ENCODE measurements at regions not wholly inside any gene's neighbourhood (a gene's known extent, or its start where the extent isn't known, plus 50 kb on each side); places are given as distances from the start of the nearest gene placed in this dataset.

DNA sequence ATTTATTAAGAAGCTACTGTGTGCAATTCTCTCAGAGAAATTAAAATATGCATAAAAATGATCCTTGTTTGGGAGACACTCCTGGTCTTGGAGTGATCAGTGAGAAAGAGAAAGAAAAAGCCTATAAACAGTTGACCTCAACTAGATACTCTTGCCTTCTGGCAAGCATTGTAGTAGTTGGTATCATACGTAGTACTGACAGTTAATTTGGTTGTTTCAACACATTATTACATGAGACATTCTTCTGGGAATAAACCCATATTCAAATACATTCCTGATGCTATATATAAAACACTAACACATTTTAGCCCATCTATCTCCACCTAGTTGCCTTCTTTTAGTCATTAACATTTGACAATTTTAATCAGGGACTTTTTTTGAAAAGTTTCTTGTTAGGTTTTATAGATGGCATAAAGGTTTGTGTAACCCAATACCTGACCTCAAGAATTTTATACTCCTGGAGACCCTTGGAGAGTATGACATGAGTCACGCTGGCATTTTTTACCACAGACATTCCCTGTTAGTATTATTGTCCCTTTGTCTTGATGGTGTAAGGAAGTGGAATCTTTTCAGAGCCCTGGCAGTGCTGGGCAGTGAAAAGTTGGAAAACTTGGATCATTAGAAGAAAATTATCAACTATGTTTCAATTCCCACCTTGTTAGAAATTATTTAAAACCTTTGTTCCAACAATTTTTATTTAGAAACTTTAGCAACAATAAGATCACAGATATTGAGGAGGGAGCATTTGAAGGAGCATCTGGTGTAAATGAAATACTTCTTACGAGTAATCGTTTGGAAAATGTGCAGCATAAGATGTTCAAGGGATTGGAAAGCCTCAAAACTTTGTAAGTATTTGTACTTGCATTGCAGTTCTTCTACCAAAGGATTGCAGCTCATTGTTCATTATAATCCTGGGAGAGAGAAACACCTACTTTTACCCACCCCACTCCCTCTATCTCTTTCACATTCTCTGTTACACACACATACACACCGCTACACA, 167.1 kb upstream of the PACRGL start:
- no peak overlapping the region for H3K4me3 Mint-ChIP-seq
- no peak overlapping the region for H3K27ac ChIP-seq (ENCODE audit: low read depth)
- no peaks in the 10 kb centered on the region for H3K36me3 ChIP-seq (ENCODE audit: insufficient read depth)
- ATAC-seq (no peak), DNase-seq (ENCODE audit: low spot score) (no peak)
- TF ChIP-seq EZH2phosphoT487 (IDR thresholded peaks at IDR 0.05; ENCODE audit: unreplicated experiment) (no peak), ZNF114 (CRISPR knock-in tag; IDR thresholded peaks at IDR 0.05) (no peak)
- TF ChIP-seq, protein P1, sequence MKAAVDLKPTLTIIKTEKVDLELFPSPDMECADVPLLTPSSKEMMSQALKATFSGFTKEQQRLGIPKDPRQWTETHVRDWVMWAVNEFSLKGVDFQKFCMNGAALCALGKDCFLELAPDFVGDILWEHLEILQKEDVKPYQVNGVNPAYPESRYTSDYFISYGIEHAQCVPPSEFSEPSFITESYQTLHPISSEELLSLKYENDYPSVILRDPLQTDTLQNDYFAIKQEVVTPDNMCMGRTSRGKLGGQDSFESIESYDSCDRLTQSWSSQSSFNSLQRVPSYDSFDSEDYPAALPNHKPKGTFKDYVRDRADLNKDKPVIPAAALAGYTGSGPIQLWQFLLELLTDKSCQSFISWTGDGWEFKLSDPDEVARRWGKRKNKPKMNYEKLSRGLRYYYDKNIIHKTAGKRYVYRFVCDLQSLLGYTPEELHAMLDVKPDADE (IDR thresholded peaks at IDR 0.05), result no peak
- TF ChIP-seq, protein P2, sequence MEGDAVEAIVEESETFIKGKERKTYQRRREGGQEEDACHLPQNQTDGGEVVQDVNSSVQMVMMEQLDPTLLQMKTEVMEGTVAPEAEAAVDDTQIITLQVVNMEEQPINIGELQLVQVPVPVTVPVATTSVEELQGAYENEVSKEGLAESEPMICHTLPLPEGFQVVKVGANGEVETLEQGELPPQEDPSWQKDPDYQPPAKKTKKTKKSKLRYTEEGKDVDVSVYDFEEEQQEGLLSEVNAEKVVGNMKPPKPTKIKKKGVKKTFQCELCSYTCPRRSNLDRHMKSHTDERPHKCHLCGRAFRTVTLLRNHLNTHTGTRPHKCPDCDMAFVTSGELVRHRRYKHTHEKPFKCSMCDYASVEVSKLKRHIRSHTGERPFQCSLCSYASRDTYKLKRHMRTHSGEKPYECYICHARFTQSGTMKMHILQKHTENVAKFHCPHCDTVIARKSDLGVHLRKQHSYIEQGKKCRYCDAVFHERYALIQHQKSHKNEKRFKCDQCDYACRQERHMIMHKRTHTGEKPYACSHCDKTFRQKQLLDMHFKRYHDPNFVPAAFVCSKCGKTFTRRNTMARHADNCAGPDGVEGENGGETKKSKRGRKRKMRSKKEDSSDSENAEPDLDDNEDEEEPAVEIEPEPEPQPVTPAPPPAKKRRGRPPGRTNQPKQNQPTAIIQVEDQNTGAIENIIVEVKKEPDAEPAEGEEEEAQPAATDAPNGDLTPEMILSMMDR (conservative IDR thresholded peaks at IDR 0.05; ENCODE audit: low read depth in 2 of 2), result no peak
- TF ChIP-seq, protein P3, sequence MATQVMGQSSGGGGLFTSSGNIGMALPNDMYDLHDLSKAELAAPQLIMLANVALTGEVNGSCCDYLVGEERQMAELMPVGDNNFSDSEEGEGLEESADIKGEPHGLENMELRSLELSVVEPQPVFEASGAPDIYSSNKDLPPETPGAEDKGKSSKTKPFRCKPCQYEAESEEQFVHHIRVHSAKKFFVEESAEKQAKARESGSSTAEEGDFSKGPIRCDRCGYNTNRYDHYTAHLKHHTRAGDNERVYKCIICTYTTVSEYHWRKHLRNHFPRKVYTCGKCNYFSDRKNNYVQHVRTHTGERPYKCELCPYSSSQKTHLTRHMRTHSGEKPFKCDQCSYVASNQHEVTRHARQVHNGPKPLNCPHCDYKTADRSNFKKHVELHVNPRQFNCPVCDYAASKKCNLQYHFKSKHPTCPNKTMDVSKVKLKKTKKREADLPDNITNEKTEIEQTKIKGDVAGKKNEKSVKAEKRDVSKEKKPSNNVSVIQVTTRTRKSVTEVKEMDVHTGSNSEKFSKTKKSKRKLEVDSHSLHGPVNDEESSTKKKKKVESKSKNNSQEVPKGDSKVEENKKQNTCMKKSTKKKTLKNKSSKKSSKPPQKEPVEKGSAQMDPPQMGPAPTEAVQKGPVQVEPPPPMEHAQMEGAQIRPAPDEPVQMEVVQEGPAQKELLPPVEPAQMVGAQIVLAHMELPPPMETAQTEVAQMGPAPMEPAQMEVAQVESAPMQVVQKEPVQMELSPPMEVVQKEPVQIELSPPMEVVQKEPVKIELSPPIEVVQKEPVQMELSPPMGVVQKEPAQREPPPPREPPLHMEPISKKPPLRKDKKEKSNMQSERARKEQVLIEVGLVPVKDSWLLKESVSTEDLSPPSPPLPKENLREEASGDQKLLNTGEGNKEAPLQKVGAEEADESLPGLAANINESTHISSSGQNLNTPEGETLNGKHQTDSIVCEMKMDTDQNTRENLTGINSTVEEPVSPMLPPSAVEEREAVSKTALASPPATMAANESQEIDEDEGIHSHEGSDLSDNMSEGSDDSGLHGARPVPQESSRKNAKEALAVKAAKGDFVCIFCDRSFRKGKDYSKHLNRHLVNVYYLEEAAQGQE (IDR thresholded peaks at IDR 0.05; ENCODE audit: unreplicated experiment), result no peak
- no peaks in the 10 kb centered on the region for H3K27me3 Mint-ChIP-seq (ENCODE audit: insufficient read depth, low read depth, poor library complexity)
- H3F3A ChIP-seq (replicated peaks; ENCODE audit: low read depth), result no peaks in the 10 kb centered on the region
- H3K36me3 Mint-ChIP-seq (ENCODE audit: low read depth), result peaks cover 5% of the 10 kb centered on the region; the same call in 1 of the 3 replicates
- H3K4me2 ChIP-seq, result no peak overlapping the region
- no peak overlapping the region for H3K4me3 ChIP-seq
- no peak overlapping the region for H3K27ac Mint-ChIP-seq
- H3K27me3 ChIP-seq (ENCODE audit: insufficient read depth), result no peaks in the 10 kb centered on the region
- H3K4me1 ChIP-seq (ENCODE audit: insufficient read depth), result no peaks in the 10 kb centered on the region
- no peaks in the 10 kb centered on the region for H3K79me2 ChIP-seq (replicated peaks; ENCODE audit: insufficient read depth)
- no peaks in the 10 kb centered on the region for H3K4me1 Mint-ChIP-seq
- H4K20me1 ChIP-seq (replicated peaks; ENCODE audit: insufficient read depth), result no peaks in the 10 kb centered on the region
- no peak overlapping the region for H2AFZ ChIP-seq
- H3K9me3 Mint-ChIP-seq, result no peaks in the 10 kb centered on the region; the same call in 2 of the 3 replicates
- no peaks in the 10 kb centered on the region for H3K9me2 ChIP-seq (ENCODE audit: insufficient read depth)

DNA sequence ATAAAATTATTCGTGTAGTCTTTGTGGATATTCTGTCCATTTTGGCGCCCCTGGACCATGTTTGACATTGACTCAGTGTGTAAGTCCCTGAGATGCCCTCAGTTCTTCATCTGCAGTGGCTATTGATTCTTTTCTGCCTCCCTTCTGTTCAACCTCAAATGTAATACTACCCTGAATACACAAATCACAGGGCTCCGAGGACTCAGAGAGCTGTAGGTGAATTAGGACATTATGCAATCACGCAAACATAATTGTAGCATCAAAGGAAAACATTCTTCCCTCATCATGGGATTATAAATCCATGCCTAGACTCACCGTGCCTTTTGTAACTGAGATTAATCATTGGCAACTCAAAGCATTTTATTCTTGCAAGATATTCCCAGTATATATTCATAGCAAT, 161.4 kb upstream of the PACRGL start:
- H4K20me1 ChIP-seq (replicated peaks; ENCODE audit: insufficient read depth), result no peaks in the 10 kb centered on the region
- no peak overlapping the region for H2AFZ ChIP-seq
- no peaks in the 10 kb centered on the region for H3K79me2 ChIP-seq (replicated peaks; ENCODE audit: insufficient read depth)
- no peak for ATAC-seq
- Mint-ChIP-seq H3K27ac (no peak overlapping the region), H3K27me3 (ENCODE audit: insufficient read depth, low read depth, poor library complexity) (no peaks in the 10 kb centered on the region), H3K36me3 (ENCODE audit: low read depth) (peaks cover 2% of the 10 kb centered on the region; the same call in 1 of the 3 replicates), H3K4me1 (no peaks in the 10 kb centered on the region), H3K4me3 (no peak overlapping the region), H3K9me3 (no peaks in the 10 kb centered on the region; the same call in 2 of the 3 replicates)
- H3K4me2 ChIP-seq, result no peak overlapping the region
- no peaks in the 10 kb centered on the region for H3K36me3 ChIP-seq (ENCODE audit: insufficient read depth)
- no peak overlapping the region for H3K4me3 ChIP-seq
- DNase-seq (ENCODE audit: low spot score), result no peak
- H3K27ac ChIP-seq (ENCODE audit: low read depth), result no peak overlapping the region
- H3K9me2 ChIP-seq (ENCODE audit: insufficient read depth), result no peaks in the 10 kb centered on the region
- no peaks in the 10 kb centered on the region for H3F3A ChIP-seq (replicated peaks; ENCODE audit: low read depth)
- H3K27me3 ChIP-seq (ENCODE audit: insufficient read depth), result no peaks in the 10 kb centered on the region
- no peaks in the 10 kb centered on the region for H3K4me1 ChIP-seq (ENCODE audit: insufficient read depth)
- TF ChIP-seq, protein P1 (IDR thresholded peaks at IDR 0.05), result no peak
- TF ChIP-seq EZH2 (IDR thresholded peaks at IDR 0.05; ENCODE audit: low read depth, unreplicated experiment) (no peak), EZH2phosphoT487 (IDR thresholded peaks at IDR 0.05; ENCODE audit: unreplicated experiment) (no peak)

All from GM23338 (cell line).